ENCODE measurements at regions not wholly inside any gene's neighbourhood (a gene's known extent, or its start where the extent isn't known, plus 50 kb on each side); places are given as distances from the start of the nearest gene placed in this dataset.
"Not testable (repeated sequence)": the region's sequence is repeated elsewhere in the genome, so short reads cannot be mapped to it uniquely, and the experiment has no call there.

- H3K27ac ChIP-seq; H3K36me3 ChIP-seq; DNase-seq (ENCODE audit: low read depth in 1 of 2, low spot score in 1 of 2): not testable (repeated sequence)
Observed at GRCh38 chr9:39018107-39018506, 269.9 kb downstream of the CNTNAP3 start.

GRCh38 chr9:39015178-39015577, 272.8 kb downstream of the CNTNAP3 start:
- not testable (repeated sequence) for H3K9me3 ChIP-seq (ENCODE audit: low read depth); DNase-seq (ENCODE audit: low read depth in 1 of 2, low spot score in 1 of 2); H3K4me3 ChIP-seq; H3K27me3 ChIP-seq; H3K36me3 ChIP-seq; H3K4me1 ChIP-seq (ENCODE audit: low read depth); H3K27ac ChIP-seq

More at GRCh38 chr9:39018107-39018506, 269.9 kb downstream of the CNTNAP3 start:
- not testable (repeated sequence) for H3K4me3 ChIP-seq; H3K27me3 ChIP-seq; H3K9me3 ChIP-seq (ENCODE audit: low read depth); H3K4me1 ChIP-seq (ENCODE audit: low read depth)

DNA sequence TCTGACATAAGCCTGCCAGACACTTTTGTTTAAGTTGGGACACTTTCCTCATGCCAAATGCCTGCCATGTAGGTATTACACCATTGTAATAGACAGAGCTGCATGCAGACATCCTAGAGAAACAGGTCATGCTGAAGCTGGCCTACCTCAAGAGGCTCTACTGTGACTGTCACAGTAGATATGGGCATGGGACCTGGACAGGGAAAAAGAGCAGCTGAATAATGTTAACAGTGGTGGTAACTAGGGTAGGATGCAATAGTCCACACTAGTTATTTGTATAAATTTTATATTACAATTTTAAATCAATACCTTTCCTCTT, 273.2 kb downstream of the CNTNAP3 start:
- not testable (repeated sequence) for H3K27me3 ChIP-seq; H3K36me3 ChIP-seq; H3K27ac ChIP-seq; H3K4me3 ChIP-seq; H3K9me3 ChIP-seq (ENCODE audit: low read depth); H3K4me1 ChIP-seq (ENCODE audit: low read depth); DNase-seq (ENCODE audit: low read depth in 1 of 2, low spot score in 1 of 2)

DNA sequence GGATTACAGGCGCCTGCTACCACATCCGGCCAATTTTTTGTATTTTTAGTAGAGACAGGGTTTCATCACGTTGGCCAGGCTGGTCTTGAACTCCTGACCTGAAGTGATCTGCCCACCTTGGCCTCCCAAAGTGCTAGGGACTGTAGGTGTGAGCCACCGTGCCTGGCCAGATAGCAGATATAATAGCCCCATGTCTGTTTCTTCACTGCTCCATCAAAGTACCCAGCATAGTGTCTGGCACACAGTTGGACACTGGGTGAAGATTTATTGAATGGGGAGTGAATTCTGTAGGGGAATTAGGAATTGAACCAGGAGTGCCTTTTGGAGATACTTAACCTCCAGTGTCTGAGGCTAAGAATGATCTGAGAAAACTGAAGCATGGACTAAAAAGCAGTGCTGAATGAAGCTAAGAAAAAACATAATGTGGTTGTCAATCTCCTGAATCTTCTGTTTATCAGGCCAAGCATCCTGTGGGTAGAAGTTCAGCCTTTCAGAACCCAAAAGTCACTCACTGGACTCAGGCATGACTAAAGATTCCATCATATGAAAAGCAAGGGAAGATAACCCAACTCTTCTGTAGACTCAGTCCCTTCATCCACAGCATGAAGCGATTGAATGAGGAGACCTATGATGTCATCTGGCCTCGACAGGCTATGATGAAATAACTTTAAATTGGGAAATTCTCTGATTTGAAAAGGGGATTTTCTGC, 273.7 kb downstream of the CNTNAP3 start:
- not testable (repeated sequence) for H3K4me3 ChIP-seq; H3K27me3 ChIP-seq; H3K9me3 ChIP-seq (ENCODE audit: low read depth); H3K36me3 ChIP-seq; H3K27ac ChIP-seq; DNase-seq (ENCODE audit: low read depth in 1 of 2, low spot score in 1 of 2); H3K4me1 ChIP-seq (ENCODE audit: low read depth)

GRCh38 chr9:39009743-39010142, 278.2 kb downstream of the CNTNAP3 start:
- DNase-seq (ENCODE audit: low read depth in 1 of 2, low spot score in 1 of 2); H3K4me3 ChIP-seq; H3K27me3 ChIP-seq; H3K36me3 ChIP-seq; H3K4me1 ChIP-seq (ENCODE audit: low read depth); H3K9me3 ChIP-seq (ENCODE audit: low read depth); H3K27ac ChIP-seq: not testable (repeated sequence)

- not testable (repeated sequence) for H3K9me3 ChIP-seq (ENCODE audit: low read depth); DNase-seq (ENCODE audit: low read depth in 1 of 2, low spot score in 1 of 2)
Observed at GRCh38 chr9:39009343-39009742, 278.6 kb downstream of the CNTNAP3 start.

GRCh38 chr9:39008907-39009306, 279.1 kb downstream of the CNTNAP3 start:
- DNase-seq (ENCODE audit: low read depth in 1 of 2, low spot score in 1 of 2); H3K27me3 ChIP-seq; H3K36me3 ChIP-seq; H3K4me1 ChIP-seq (ENCODE audit: low read depth); H3K27ac ChIP-seq; H3K9me3 ChIP-seq (ENCODE audit: low read depth); H3K4me3 ChIP-seq: not testable (repeated sequence)

More at GRCh38 chr9:39009343-39009742, 278.6 kb downstream of the CNTNAP3 start:
- not testable (repeated sequence) for H3K27me3 ChIP-seq; H3K4me1 ChIP-seq (ENCODE audit: low read depth); H3K27ac ChIP-seq; H3K4me3 ChIP-seq; H3K36me3 ChIP-seq

DNA sequence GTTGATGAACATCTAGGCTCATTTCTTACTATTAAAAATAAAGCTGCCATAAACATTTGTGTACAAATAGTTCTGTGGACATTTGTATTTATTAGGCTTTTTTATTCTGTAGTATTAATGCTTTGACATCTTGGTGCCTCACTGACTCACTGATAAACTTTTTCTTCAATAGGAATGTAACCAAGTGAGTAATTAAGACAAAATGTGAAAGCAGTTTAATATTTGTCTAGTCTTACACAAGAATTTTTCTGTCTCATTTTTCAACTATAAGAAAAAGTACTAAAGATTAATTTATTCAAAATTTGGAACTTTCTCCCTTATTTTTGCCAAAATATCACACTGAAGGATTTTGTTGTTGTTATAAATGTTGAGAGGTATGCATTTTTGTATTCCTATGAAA, 282.2 kb downstream of the CNTNAP3 start:
- H3K27me3 ChIP-seq; H3K27ac ChIP-seq; H3K9me3 ChIP-seq (ENCODE audit: low read depth); H3K36me3 ChIP-seq; H3K4me1 ChIP-seq (ENCODE audit: low read depth); H3K4me3 ChIP-seq: not testable (repeated sequence)
- DNase-seq (ENCODE audit: low read depth in 1 of 2, low spot score in 1 of 2) = peak in 1 of 2 donors; percentile 13

- not testable (repeated sequence) for H3K9me3 ChIP-seq (ENCODE audit: low read depth); H3K27me3 ChIP-seq; H3K27ac ChIP-seq; DNase-seq (ENCODE audit: low read depth in 1 of 2, low spot score in 1 of 2); H3K36me3 ChIP-seq; H3K4me3 ChIP-seq; H3K4me1 ChIP-seq (ENCODE audit: low read depth)
Observed at GRCh38 chr9:39001085-39001593, 281.2 kb upstream of the FAM240B start.

- not testable (repeated sequence) for H3K9me3 ChIP-seq (ENCODE audit: low read depth); H3K27me3 ChIP-seq; H3K36me3 ChIP-seq; H3K27ac ChIP-seq; H3K4me3 ChIP-seq; DNase-seq (ENCODE audit: low read depth in 1 of 2, low spot score in 1 of 2); H3K4me1 ChIP-seq (ENCODE audit: low read depth)
Observed at GRCh38 chr9:38999277-38999676, 279.3 kb upstream of the FAM240B start.

- not testable (repeated sequence) for H3K36me3 ChIP-seq; H3K27ac ChIP-seq; H3K9me3 ChIP-seq (ENCODE audit: low read depth); H3K4me1 ChIP-seq (ENCODE audit: low read depth); H3K27me3 ChIP-seq; DNase-seq (ENCODE audit: low read depth in 1 of 2, low spot score in 1 of 2); H3K4me3 ChIP-seq
Observed at GRCh38 chr9:38993690-38994089, 273.8 kb upstream of the FAM240B start.

DNA sequence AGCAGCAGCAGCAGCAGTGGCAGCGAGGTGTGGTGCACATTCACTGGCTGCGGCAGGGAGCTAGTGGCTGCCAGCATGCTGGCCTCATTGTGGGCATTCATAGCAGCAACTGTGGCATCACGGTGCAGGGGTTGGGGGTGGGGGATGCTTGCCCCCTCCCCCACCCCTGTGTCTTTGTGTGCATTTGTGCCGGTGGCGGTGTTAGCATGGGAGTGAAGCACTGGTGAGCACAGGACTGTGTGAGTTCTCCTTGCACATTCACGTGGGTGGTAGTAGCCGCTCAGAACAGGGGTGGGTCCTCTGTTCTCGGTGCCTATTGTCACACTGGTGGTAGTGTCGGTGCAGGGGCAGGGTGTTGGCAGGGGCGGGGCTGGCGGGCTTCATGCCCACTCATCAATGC, 273.2 kb upstream of the FAM240B start:
- not testable (repeated sequence) for H3K4me1 ChIP-seq (ENCODE audit: low read depth); H3K4me3 ChIP-seq; H3K27me3 ChIP-seq; H3K36me3 ChIP-seq; H3K27ac ChIP-seq; H3K9me3 ChIP-seq (ENCODE audit: low read depth); DNase-seq (ENCODE audit: low read depth in 1 of 2, low spot score in 1 of 2)

DNA sequence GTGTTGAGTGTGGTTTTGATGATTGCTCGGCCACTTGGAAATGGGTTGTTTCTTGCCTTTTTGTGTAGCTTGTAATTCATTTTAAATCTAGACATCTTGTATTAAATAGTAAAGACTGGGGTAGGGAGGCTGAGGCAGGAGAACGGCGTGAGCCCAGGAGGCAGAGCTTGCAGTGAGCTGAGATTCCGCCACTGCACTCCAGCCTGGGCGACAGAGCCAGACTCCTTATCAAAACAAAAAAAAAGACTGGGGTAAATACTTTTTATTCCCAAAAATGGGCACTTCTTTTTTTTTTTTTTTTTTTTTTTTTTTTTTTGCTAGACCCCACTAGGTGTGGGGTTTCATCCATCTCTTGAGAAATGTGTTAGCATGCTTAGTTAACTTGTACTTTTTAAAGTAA, 258.8 kb upstream of the FAM240B start:
- H3K4me1 ChIP-seq (ENCODE audit: low read depth); H3K27ac ChIP-seq: not testable (repeated sequence)

GRCh38 chr9:38969480-38969879, 249.5 kb upstream of the FAM240B start:
- H3K4me1 ChIP-seq (ENCODE audit: low read depth); H3K27me3 ChIP-seq; H3K36me3 ChIP-seq; H3K27ac ChIP-seq; H3K4me3 ChIP-seq; DNase-seq (ENCODE audit: low read depth in 1 of 2, low spot score in 1 of 2); H3K9me3 ChIP-seq (ENCODE audit: low read depth): not testable (repeated sequence)

More for the DNA sequence above, 258.8 kb upstream of the FAM240B start:
- H3K4me3 ChIP-seq; H3K27me3 ChIP-seq; DNase-seq (ENCODE audit: low read depth in 1 of 2, low spot score in 1 of 2); H3K9me3 ChIP-seq (ENCODE audit: low read depth); H3K36me3 ChIP-seq: not testable (repeated sequence)

Data from cardiac muscle cell (in vitro differentiated cells and primary cell).